Caco-2 (cell line): ENCODE measurements at regions not wholly inside any gene's neighbourhood (a gene's known extent, or its start where the extent isn't known, plus 50 kb on each side); places are given as distances from the start of the nearest gene placed in this dataset.

Experiments
- BruUV-seq: library from RNA; stranded (reverse); fragments of 400-500 nt; replicated peaks from 2 replicates; lab custom pipeline; 2021; lab: Mats Ljungman, UMichigan
- CTCF ChIA-PET: fragments of 300-600 bp; sonication (Branson Sonifier 250); formaldehyde crosslinking; loops from one replicate; lab custom pipeline; 2022; ENCODE audit warnings: antibody characterized with exemption; lab: Charles Lee
- POLR2A ChIA-PET: fragments of 300-600 bp; sonication (Branson Sonifier 250); formaldehyde crosslinking; loops from one replicate; lab custom pipeline; 2022; ENCODE audit warnings: antibody characterized with exemption; lab: Charles Lee
- DNase-seq, 2 experiments: peaks; one replicate each; pipeline versions ENCODE4 v3.0.0 to v3.0.0-alpha.2; 2020 to 2022
- H3K27me3 ChIP-seq: replicated peaks from 2 replicates; pipeline ENCODE4 v1.6.0; 2011; ENCODE audit warnings: low read length; ENCODE audit not compliant: control insufficient read depth, insufficient read depth
- H3K36me3 ChIP-seq: 2 replicates; pipeline ENCODE4 v1.5.1; 2011; ENCODE audit warnings: low read length; ENCODE audit not compliant: control insufficient read depth, insufficient read depth
- H3K4me1 ChIP-seq: fragments of 250-450 bp; sonication (Bioruptor Pico); 2 replicates; pipeline ENCODE4 v1.5.1; 2020; ENCODE audit warnings: mild to moderate bottlenecking
- H3K4me3 ChIP-seq: 2 replicates; pipeline ENCODE4 v1.5.1; 2011; ENCODE audit warnings: low read depth, mild to moderate bottlenecking, control low read depth, low read length
- H3K9me3 ChIP-seq: fragments of 250-450 bp; sonication (Bioruptor Pico); 2 replicates; pipeline ENCODE4 v1.5.1; 2020; ENCODE audit warnings: mild to moderate bottlenecking, moderate library complexity
- H3K27ac Mint-ChIP-seq: one replicate; pipeline ENCODE4 v1.8.0; 2022; ENCODE audit warnings: mixed read lengths; ENCODE audit not compliant: unreplicated experiment
- H3K27me3 Mint-ChIP-seq: one replicate; pipeline ENCODE4 v1.8.0; 2022; ENCODE audit warnings: mixed read lengths; ENCODE audit not compliant: insufficient read depth, unreplicated experiment
- H3K36me3 Mint-ChIP-seq: one replicate; pipeline ENCODE4 v1.8.0; 2022; ENCODE audit warnings: mild to moderate bottlenecking, mixed read lengths; ENCODE audit not compliant: insufficient read depth, unreplicated experiment
- H3K4me1 Mint-ChIP-seq: one replicate; pipeline ENCODE4 v1.8.0; 2022; ENCODE audit warnings: low read depth, mixed read lengths; ENCODE audit not compliant: unreplicated experiment
- H3K4me3 Mint-ChIP-seq: one replicate; pipeline ENCODE4 v1.8.0; 2022; ENCODE audit warnings: mild to moderate bottlenecking, moderate library complexity, mixed read lengths; ENCODE audit not compliant: unreplicated experiment
- H3K9me3 Mint-ChIP-seq: one replicate; pipeline ENCODE4 v1.8.0; 2022; ENCODE audit warnings: mixed read lengths; ENCODE audit not compliant: unreplicated experiment
- CTCF ChIP-seq, 2 experiments: fragments of 200-600 bp in 1 of 2; IDR thresholded peaks; 1 replicate in 1 of 2; 2 replicates in 1 of 2; pipeline versions ENCODE4 v1.5.1 to v1.8.0; 2011 to 2022; ENCODE audit warnings: antibody characterized with exemption in 1 of 2, control low read depth in 1 of 2, inconsistent platforms in 1 of 2, low read depth in 1 of 2, low read length in 1 of 2, mild to moderate bottlenecking in 1 of 2, moderate library complexity in 1 of 2; ENCODE audit not compliant: insufficient read depth in 1 of 2, severe bottlenecking in 1 of 2, unreplicated experiment in 1 of 2
- intact Hi-C: fragments of 100-400 bp; cut with micrococcal nuclease; formaldehyde crosslinking; loops from one replicate; pipeline ENCODE4 v1.10.0; 2022; ENCODE audit not compliant: unreplicated experiment

- no peak for TF ChIP-seq CTCF (IDR thresholded peaks at IDR 0.05; ENCODE audit: insufficient read depth in 1 of 2, low read depth in 1 of 2, low read length in 1 of 2, severe bottlenecking in 1 of 2, unreplicated experiment in 1 of 2)
- ChIA-PET POLR2A (no interaction called here), CTCF (no interaction called here)
- no peaks in the 10 kb centered on the region for H3K36me3 Mint-ChIP-seq
- Histone ChIP-seq H3K27me3 (no peaks in the 10 kb centered on the region), H3K4me3 (no peak overlapping the region), H3K4me1 (no peaks in the 10 kb centered on the region), H3K36me3 (no peaks in the 10 kb centered on the region), H3K9me3 (no peaks in the 10 kb centered on the region)
- no peaks in the 10 kb centered on the region for H3K4me1 Mint-ChIP-seq
- intact Hi-C loops = no loop called here
- no TSS peak for BruUV-seq
- no peak overlapping the region for H3K27ac Mint-ChIP-seq
- H3K27me3 Mint-ChIP-seq = peaks cover 9% of the 10 kb centered on the region
- H3K4me3 Mint-ChIP-seq = no peak overlapping the region
- no peaks in the 10 kb centered on the region for H3K9me3 Mint-ChIP-seq
- no peak for DNase-seq
These were observed 208.6 kb upstream of the OR4E1 start for GRCh38 chr14:21882226-21882625.

- CTCF ChIA-PET = no interaction called here
- H3K36me3 ChIP-seq = no peaks in the 10 kb centered on the region
- no peaks in the 10 kb centered on the region for H3K27me3 ChIP-seq
- intact Hi-C loops = no loop called here
- no peak for DNase-seq
- peaks cover 9% of the 10 kb centered on the region for H3K27me3 Mint-ChIP-seq
- no peak for TF ChIP-seq CTCF (IDR thresholded peaks at IDR 0.05; ENCODE audit: insufficient read depth in 1 of 2, low read depth in 1 of 2, low read length in 1 of 2, severe bottlenecking in 1 of 2, unreplicated experiment in 1 of 2)
- H3K36me3 Mint-ChIP-seq = no peaks in the 10 kb centered on the region
- H3K9me3 ChIP-seq = no peaks in the 10 kb centered on the region
- BruUV-seq = no TSS peak
- POLR2A ChIA-PET = no interaction called here
- H3K4me3 Mint-ChIP-seq = no peak overlapping the region
- no peaks in the 10 kb centered on the region for H3K4me1 Mint-ChIP-seq
- no peak overlapping the region for H3K4me3 ChIP-seq
- no peak overlapping the region for H3K27ac Mint-ChIP-seq
- no peaks in the 10 kb centered on the region for H3K4me1 ChIP-seq
- no peaks in the 10 kb centered on the region for H3K9me3 Mint-ChIP-seq
These were observed 207.3 kb upstream of the OR4E1 start for GRCh38 chr14:21880918-21881317.

GRCh38 chr14:21875791-21876190, 202.2 kb upstream of the OR4E1 start:
- no TSS peak for BruUV-seq
- intact Hi-C loops = no loop called here
- Histone ChIP-seq H3K36me3 (no peaks in the 10 kb centered on the region), H3K4me1 (no peaks in the 10 kb centered on the region), H3K27me3 (no peaks in the 10 kb centered on the region), H3K4me3 (no peak overlapping the region), H3K9me3 (no peaks in the 10 kb centered on the region)
- TF ChIP-seq CTCF (IDR thresholded peaks at IDR 0.05; ENCODE audit: insufficient read depth in 1 of 2, low read depth in 1 of 2, low read length in 1 of 2, severe bottlenecking in 1 of 2, unreplicated experiment in 1 of 2) = no peak
- no peaks in the 10 kb centered on the region for H3K36me3 Mint-ChIP-seq
- CTCF ChIA-PET = interaction anchor here (0.6 kb wide), 1 partner anchor 572 kb away, joined by 3 read pairs; no protein-coding TSS in a partner anchor
- H3K9me3 Mint-ChIP-seq = no peaks in the 10 kb centered on the region
- POLR2A ChIA-PET = no interaction called here
- no peaks in the 10 kb centered on the region for H3K4me1 Mint-ChIP-seq
- no peak overlapping the region for H3K27ac Mint-ChIP-seq
- H3K27me3 Mint-ChIP-seq = peaks cover 7% of the 10 kb centered on the region
- no peak overlapping the region for H3K4me3 Mint-ChIP-seq
- DNase-seq = no peak
